ENCODE measurements at regions not wholly inside any gene's neighbourhood (a gene's known extent, or its start where the extent isn't known, plus 50 kb on each side); places are given as distances from the start of the nearest gene placed in this dataset.

GRCh38 chr2:56455642-56456041, 271.9 kb downstream of the CCDC85A start:
- intact Hi-C loops (cut with micrococcal nuclease; ENCODE audit: unreplicated experiment) = no loop called here
- H3K4me3 Mint-ChIP-seq (ENCODE audit: unreplicated experiment) = no peak overlapping the region
- DNase-seq = no peak
- Histone ChIP-seq H3K9me3 (no peaks in the 10 kb centered on the region), H3K4me3 (ENCODE audit: low read depth, low read length) (no peak overlapping the region), H3K4me1 (no peaks in the 10 kb centered on the region), H3K27me3 (replicated peaks; ENCODE audit: control insufficient read depth, insufficient read depth, low read length) (no peaks in the 10 kb centered on the region), H3K36me3 (ENCODE audit: control insufficient read depth, insufficient read depth, low read length) (no peaks in the 10 kb centered on the region)
- peaks cover 5% of the 10 kb centered on the region for H3K4me1 Mint-ChIP-seq (ENCODE audit: low read depth, unreplicated experiment)
- H3K27ac Mint-ChIP-seq (ENCODE audit: unreplicated experiment) = no peak overlapping the region
- no peaks in the 10 kb centered on the region for H3K36me3 Mint-ChIP-seq (ENCODE audit: insufficient read depth, unreplicated experiment)
- POLR2A ChIA-PET = no interaction called here
- TF ChIP-seq CTCF (IDR thresholded peaks at IDR 0.05; ENCODE audit: insufficient read depth in 1 of 2, low read depth in 1 of 2, low read length in 1 of 2, severe bottlenecking in 1 of 2, unreplicated experiment in 1 of 2) = no peak
- peaks cover 12% of the 10 kb centered on the region for H3K9me3 Mint-ChIP-seq (ENCODE audit: unreplicated experiment)
- BruUV-seq (replicated peaks) = no TSS peak
- CTCF ChIA-PET = no interaction called here
- H3K27me3 Mint-ChIP-seq (ENCODE audit: insufficient read depth, unreplicated experiment) = no peaks in the 10 kb centered on the region

GRCh38 chr2:56456791-56457190, 273.0 kb downstream of the CCDC85A start:
- no peak overlapping the region for H3K4me3 Mint-ChIP-seq (ENCODE audit: unreplicated experiment)
- no peaks in the 10 kb centered on the region for H3K27me3 ChIP-seq (replicated peaks; ENCODE audit: control insufficient read depth, insufficient read depth, low read length)
- H3K4me1 Mint-ChIP-seq (ENCODE audit: low read depth, unreplicated experiment) = no peaks in the 10 kb centered on the region
- no peaks in the 10 kb centered on the region for H3K4me1 ChIP-seq
- H3K9me3 Mint-ChIP-seq (ENCODE audit: unreplicated experiment) = peaks cover under 1% of the 10 kb centered on the region
- no peak overlapping the region for H3K27ac Mint-ChIP-seq (ENCODE audit: unreplicated experiment)
- H3K36me3 Mint-ChIP-seq (ENCODE audit: insufficient read depth, unreplicated experiment) = no peaks in the 10 kb centered on the region
- H3K4me3 ChIP-seq (ENCODE audit: low read depth, low read length) = no peak overlapping the region
- intact Hi-C loops (cut with micrococcal nuclease; ENCODE audit: unreplicated experiment) = no loop called here
- H3K36me3 ChIP-seq (ENCODE audit: control insufficient read depth, insufficient read depth, low read length) = no peaks in the 10 kb centered on the region
- no peaks in the 10 kb centered on the region for H3K9me3 ChIP-seq
- no peak for TF ChIP-seq CTCF (IDR thresholded peaks at IDR 0.05; ENCODE audit: insufficient read depth in 1 of 2, low read depth in 1 of 2, low read length in 1 of 2, severe bottlenecking in 1 of 2, unreplicated experiment in 1 of 2)
- BruUV-seq (replicated peaks) = no TSS peak
- ChIA-PET CTCF (no interaction called here), POLR2A (no interaction called here)
- H3K27me3 Mint-ChIP-seq (ENCODE audit: insufficient read depth, unreplicated experiment) = no peaks in the 10 kb centered on the region
- DNase-seq = no peak

GRCh38 chr2:56460508-56460907, 276.7 kb downstream of the CCDC85A start:
- no peak overlapping the region for H3K4me3 Mint-ChIP-seq (ENCODE audit: unreplicated experiment)
- no TSS peak for BruUV-seq (replicated peaks)

More at GRCh38 chr2:56460508-56460907, 276.7 kb downstream of the CCDC85A start:
- TF ChIP-seq CTCF (IDR thresholded peaks at IDR 0.05; ENCODE audit: insufficient read depth in 1 of 2, low read depth in 1 of 2, low read length in 1 of 2, severe bottlenecking in 1 of 2, unreplicated experiment in 1 of 2) = no peak
- H3K36me3 Mint-ChIP-seq (ENCODE audit: insufficient read depth, unreplicated experiment) = no peaks in the 10 kb centered on the region
- no peaks in the 10 kb centered on the region for H3K36me3 ChIP-seq (ENCODE audit: control insufficient read depth, insufficient read depth, low read length)
- no peaks in the 10 kb centered on the region for H3K9me3 Mint-ChIP-seq (ENCODE audit: unreplicated experiment)
- no peaks in the 10 kb centered on the region for H3K9me3 ChIP-seq
- ChIA-PET CTCF (no interaction called here), POLR2A (no interaction called here)
- H3K27me3 Mint-ChIP-seq (ENCODE audit: insufficient read depth, unreplicated experiment) = no peaks in the 10 kb centered on the region
- no peaks in the 10 kb centered on the region for H3K27me3 ChIP-seq (replicated peaks; ENCODE audit: control insufficient read depth, insufficient read depth, low read length)
- H3K27ac Mint-ChIP-seq (ENCODE audit: unreplicated experiment) = no peak overlapping the region
- no peaks in the 10 kb centered on the region for H3K4me1 Mint-ChIP-seq (ENCODE audit: low read depth, unreplicated experiment)
- no peak for DNase-seq
- H3K4me1 ChIP-seq = no peaks in the 10 kb centered on the region
- intact Hi-C loops (cut with micrococcal nuclease; ENCODE audit: unreplicated experiment) = no loop called here
- no peak overlapping the region for H3K4me3 ChIP-seq (ENCODE audit: low read depth, low read length)

Measured in Caco-2 (cell line).